ENCODE measurements at regions not wholly inside any gene's neighbourhood (a gene's known extent, or its start where the extent isn't known, plus 50 kb on each side); places are given as distances from the start of the nearest gene placed in this dataset.

DNA sequence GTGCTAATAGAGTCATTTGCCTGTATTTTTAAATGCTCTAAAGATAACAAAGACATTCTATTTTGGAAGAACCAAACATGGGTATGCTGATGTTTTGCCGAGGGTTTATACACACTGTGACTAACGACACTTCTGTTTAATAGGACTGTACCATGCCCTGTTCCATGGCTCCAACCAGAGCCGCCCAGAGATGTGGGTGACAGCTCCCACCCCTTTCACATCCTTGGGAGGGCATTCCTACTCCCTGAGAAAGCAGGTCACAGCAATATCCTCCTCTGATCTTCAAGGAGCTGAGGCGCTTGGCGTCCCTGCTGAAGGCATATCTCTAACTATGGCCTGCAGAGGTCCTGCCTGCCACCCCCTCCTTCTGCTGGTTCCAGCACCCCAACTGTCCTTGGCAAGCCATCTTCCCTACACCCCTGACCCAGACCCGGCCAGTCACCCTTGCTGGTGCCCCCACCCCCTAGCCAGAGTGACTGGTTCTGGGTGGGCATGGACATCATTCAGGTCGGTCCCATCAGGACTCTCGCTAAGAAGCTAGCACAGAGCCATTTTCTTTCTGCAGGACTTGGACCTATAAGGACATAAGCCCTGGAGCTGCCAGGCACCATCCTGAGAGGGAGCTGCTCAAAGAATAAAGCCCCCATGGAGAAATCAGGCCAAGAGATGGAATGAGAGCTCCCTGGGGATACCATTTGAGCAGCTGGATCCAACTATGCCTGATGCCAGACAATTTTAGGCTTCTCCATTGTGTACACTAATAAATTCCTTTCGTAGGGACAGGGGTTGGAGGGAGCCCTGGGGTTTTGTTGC lies 381.3 kb downstream of the CTTN start:
- Mint-ChIP-seq H3K4me3 (no peak overlapping the region), H3K36me3 (no peaks in the 10 kb centered on the region), H3K27ac (no peak overlapping the region), H3K4me1 (no peaks in the 10 kb centered on the region), H3K9me3 (no peaks in the 10 kb centered on the region), H3K27me3 (ENCODE audit: low read depth in 2 of 2) (peaks cover 0 to 6% of the 10 kb centered on the region in 2 donors)
- no peak for TF ChIP-seq CTCF (IDR thresholded peaks at IDR 0.05)
- intact Hi-C loops (cut with micrococcal nuclease) = no loop called here
- Histone ChIP-seq H3K4me3 (ENCODE audit: low read length) (no peak overlapping the region), H3K9me3 (ENCODE audit: control insufficient read depth, insufficient read depth, low read length) (no peaks in the 10 kb centered on the region), H3K4me1 (ENCODE audit: control insufficient read depth, insufficient read depth, low read length) (no peaks in the 10 kb centered on the region), H3K27me3 (ENCODE audit: control insufficient read depth, insufficient read depth, low read length) (no peaks in the 10 kb centered on the region), H3K36me3 (ENCODE audit: control insufficient read depth, insufficient read depth, low read length) (no peaks in the 10 kb centered on the region), H3K27ac (ENCODE audit: low read length) (no peak overlapping the region)
- ATAC-seq (no peak), DNase-seq (no peak)
- WGBS (ENCODE audit: insufficient coverage) = 88% methylated on average over 9 of the region's 9 CpGs

GRCh38 chr11:70780246-70780535 lies 381.9 kb downstream of the CTTN start:
- Mint-ChIP-seq H3K27ac (no peak overlapping the region), H3K27me3 (ENCODE audit: low read depth in 2 of 2) (peaks cover 0 to 6% of the 10 kb centered on the region in 2 donors), H3K36me3 (no peaks in the 10 kb centered on the region), H3K4me1 (no peaks in the 10 kb centered on the region), H3K9me3 (no peaks in the 10 kb centered on the region), H3K4me3 (no peak overlapping the region)
- H3K27ac ChIP-seq (ENCODE audit: low read length) = no peak overlapping the region
- H3K9me3 ChIP-seq (ENCODE audit: control insufficient read depth, insufficient read depth, low read length) = no peaks in the 10 kb centered on the region
- TF ChIP-seq CTCF (IDR thresholded peaks at IDR 0.05) = no peak
- H3K4me3 ChIP-seq (ENCODE audit: low read length) = no peak overlapping the region
- DNase-seq (no peak), ATAC-seq (no peak)
- no peaks in the 10 kb centered on the region for H3K4me1 ChIP-seq (ENCODE audit: control insufficient read depth, insufficient read depth, low read length)
- no peaks in the 10 kb centered on the region for H3K27me3 ChIP-seq (ENCODE audit: control insufficient read depth, insufficient read depth, low read length)
- WGBS (ENCODE audit: insufficient coverage) = 70% methylated on average over 1 of the region's 1 CpG
- H3K36me3 ChIP-seq (ENCODE audit: control insufficient read depth, insufficient read depth, low read length) = no peaks in the 10 kb centered on the region
- intact Hi-C loops (cut with micrococcal nuclease) = no loop called here

GRCh38 chr11:70782401-70782913 lies 384.1 kb downstream of the CTTN start:
- intact Hi-C loops (cut with micrococcal nuclease) = no loop called here
- Mint-ChIP-seq H3K27me3 (ENCODE audit: low read depth in 2 of 2) (no peaks in the 10 kb centered on the region), H3K4me1 (no peaks in the 10 kb centered on the region), H3K4me3 (no peak overlapping the region), H3K36me3 (no peaks in the 10 kb centered on the region), H3K9me3 (no peaks in the 10 kb centered on the region), H3K27ac (no peak overlapping the region)
- no peak for ATAC-seq
- no peaks in the 10 kb centered on the region for H3K27me3 ChIP-seq (ENCODE audit: control insufficient read depth, insufficient read depth, low read length)
- H3K9me3 ChIP-seq (ENCODE audit: control insufficient read depth, insufficient read depth, low read length) = no peaks in the 10 kb centered on the region
- H3K27ac ChIP-seq (ENCODE audit: low read length) = no peak overlapping the region
- no peaks in the 10 kb centered on the region for H3K4me1 ChIP-seq (ENCODE audit: control insufficient read depth, insufficient read depth, low read length)
- DNase-seq = no peak
- H3K36me3 ChIP-seq (ENCODE audit: control insufficient read depth, insufficient read depth, low read length) = no peaks in the 10 kb centered on the region
- WGBS (ENCODE audit: insufficient coverage) = 68% methylated on average over 16 of the region's 16 CpGs
- no peak overlapping the region for H3K4me3 ChIP-seq (ENCODE audit: low read length)
- TF ChIP-seq CTCF (IDR thresholded peaks at IDR 0.05) = no peak

DNA sequence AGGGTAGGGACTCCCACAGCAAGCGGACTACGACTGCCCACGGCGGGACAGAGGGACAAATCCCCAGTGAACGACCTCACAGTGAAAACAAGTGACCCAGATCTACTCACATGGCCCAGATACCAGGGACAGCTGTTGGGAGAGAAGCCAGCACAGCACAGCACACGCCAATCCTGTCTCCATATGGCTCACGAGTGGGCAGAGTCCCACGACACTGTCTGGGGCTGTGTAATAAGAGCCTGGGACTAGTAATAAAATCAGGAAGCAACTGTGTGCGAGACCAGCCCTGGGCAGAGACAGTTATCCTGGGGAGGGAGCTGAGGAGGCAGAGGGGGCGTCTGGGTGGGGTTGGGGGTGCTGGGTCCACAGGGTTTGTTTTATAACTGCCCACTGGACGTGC lies 385.0 kb downstream of the CTTN start:
- Mint-ChIP-seq H3K4me1 (no peaks in the 10 kb centered on the region), H3K9me3 (no peaks in the 10 kb centered on the region), H3K36me3 (no peaks in the 10 kb centered on the region), H3K27me3 (ENCODE audit: low read depth in 2 of 2) (no peaks in the 10 kb centered on the region), H3K4me3 (no peak overlapping the region), H3K27ac (no peak overlapping the region)
- Histone ChIP-seq H3K27me3 (ENCODE audit: control insufficient read depth, insufficient read depth, low read length) (no peaks in the 10 kb centered on the region), H3K36me3 (ENCODE audit: control insufficient read depth, insufficient read depth, low read length) (no peaks in the 10 kb centered on the region), H3K4me3 (ENCODE audit: low read length) (no peak overlapping the region), H3K27ac (ENCODE audit: low read length) (no peak overlapping the region), H3K4me1 (ENCODE audit: control insufficient read depth, insufficient read depth, low read length) (no peaks in the 10 kb centered on the region), H3K9me3 (ENCODE audit: control insufficient read depth, insufficient read depth, low read length) (no peaks in the 10 kb centered on the region)
- no peak for TF ChIP-seq CTCF (IDR thresholded peaks at IDR 0.05)
- DNase-seq (no peak), ATAC-seq (no peak)
- intact Hi-C loops (cut with micrococcal nuclease) = no loop called here
- 80% methylated on average over 10 of the region's 11 CpGs for WGBS (ENCODE audit: insufficient coverage)
